Activated CD8-positive, alpha-beta memory T cell treated with anti-CD3 and anti-CD28 coated beads, Interleukin-2, amount 50 U/mL, for 4 hours (primary cell): ENCODE measurements at regions not wholly inside any gene's neighbourhood (a gene's known extent, or its start where the extent isn't known, plus 50 kb on each side); places are given as distances from the start of the nearest gene placed in this dataset.
"Not testable (repeated sequence)": the region's sequence is repeated elsewhere in the genome, so short reads cannot be mapped to it uniquely, and the experiment has no call there.

Experiments used
- DNase-seq: peaks from one replicate; pipeline ENCODE4 v3.0.0-alpha.2; 2020

GRCh38 chr4:147104768-147105167, 159.1 kb upstream of the TTC29 start:
- no peak for DNase-seq

DNA sequence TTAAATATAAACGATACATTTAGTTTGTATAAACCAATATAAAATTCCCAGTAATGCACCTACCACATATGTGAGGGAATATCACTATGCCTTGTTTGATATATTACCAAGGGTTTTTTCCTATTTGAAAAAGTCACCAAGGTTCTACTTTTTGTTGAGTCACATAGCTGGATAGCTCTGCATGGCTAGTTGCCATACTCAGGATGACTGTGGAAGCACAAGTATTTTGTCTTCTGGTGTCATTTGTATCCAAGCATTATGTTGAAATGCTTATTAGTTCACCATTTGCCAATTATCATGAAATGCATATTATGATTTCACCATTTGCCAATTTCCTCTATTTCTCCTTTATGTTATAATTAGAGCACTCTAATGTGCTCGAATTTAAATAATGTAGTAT, 162.7 kb upstream of the TTC29 start:
- no peak for DNase-seq

DNA sequence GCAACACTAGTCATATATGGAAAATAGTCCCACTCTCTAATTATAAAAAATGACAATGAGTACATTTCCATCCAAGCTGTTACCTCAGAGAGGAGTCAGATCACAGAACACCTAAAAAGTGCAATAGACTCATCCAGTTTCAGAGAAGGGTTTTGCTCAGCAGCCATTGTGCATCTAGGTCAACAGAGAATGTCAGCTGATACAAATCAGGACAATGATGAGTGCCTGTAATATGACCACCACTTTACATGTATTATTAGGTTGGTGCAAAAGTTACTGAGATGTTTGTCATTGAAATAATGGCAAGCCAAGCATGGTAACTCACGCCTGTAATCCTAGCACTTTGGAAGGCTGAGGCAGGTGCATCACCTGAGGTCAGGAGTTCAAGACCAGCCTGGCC, 164.1 kb upstream of the TTC29 start:
- DNase-seq, result no peak

GRCh38 chr4:147110473-147111367, 165.1 kb upstream of the TTC29 start:
- no peak for DNase-seq

DNA sequence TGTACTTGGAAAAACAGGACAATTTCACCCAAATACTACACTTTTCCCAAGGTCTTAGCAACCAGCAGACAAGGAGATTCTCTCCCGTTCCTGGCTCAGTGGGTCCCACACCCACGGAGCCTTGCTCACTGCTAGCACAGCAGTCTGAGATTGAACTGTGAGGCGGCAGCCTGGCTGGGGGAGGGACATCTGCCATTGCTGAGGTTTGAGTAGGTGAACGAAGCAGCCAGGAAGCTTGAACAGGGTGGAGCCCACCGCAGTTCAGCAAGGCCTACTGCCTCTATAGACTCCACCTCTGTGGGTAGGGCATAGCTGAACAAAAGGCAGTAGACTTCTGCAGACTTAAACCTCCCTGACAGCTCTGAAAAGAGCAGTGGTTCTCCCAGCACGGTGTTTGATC, 166.5 kb upstream of the TTC29 start:
- not testable (repeated sequence) for DNase-seq

DNA sequence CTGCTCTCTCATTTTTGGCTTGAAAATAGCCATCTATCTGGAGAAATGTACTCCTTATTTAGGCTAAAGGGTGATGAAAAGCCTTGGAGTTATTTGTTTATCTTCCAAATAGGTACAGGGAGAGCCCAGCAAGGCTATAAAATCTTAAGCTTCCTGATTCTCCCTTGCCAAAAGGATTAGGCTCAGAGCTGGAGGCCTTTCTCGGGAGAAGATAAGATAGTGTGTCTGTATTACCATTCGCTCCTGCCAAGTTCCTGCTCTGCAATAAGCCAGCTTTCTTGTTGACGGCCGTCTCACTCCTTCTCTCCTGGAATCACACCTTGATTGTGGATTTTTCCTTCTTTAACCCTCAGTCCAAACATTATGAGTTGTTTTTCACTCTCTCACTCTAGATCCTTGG, 171.8 kb upstream of the TTC29 start:
- no peak for DNase-seq

DNA sequence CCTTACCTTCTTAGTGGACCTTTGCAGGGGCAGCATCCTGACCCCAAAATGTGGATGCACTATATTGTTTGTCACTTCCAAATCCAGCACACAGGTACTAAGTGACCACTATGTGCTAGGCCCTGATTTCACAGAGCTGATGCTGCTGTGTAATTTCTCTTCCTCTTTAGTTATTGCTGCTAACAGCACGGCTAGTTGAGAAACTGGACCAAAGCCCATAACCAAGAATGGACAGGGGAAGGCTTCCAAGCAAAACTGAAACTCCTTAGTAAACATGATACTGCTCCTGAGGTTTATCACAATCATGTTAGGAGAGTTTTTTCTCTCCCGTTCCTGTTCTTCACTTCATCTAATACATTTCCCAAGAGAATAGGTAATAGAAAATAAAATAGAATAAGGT, 172.9 kb upstream of the TTC29 start:
- DNase-seq, result no peak

DNA sequence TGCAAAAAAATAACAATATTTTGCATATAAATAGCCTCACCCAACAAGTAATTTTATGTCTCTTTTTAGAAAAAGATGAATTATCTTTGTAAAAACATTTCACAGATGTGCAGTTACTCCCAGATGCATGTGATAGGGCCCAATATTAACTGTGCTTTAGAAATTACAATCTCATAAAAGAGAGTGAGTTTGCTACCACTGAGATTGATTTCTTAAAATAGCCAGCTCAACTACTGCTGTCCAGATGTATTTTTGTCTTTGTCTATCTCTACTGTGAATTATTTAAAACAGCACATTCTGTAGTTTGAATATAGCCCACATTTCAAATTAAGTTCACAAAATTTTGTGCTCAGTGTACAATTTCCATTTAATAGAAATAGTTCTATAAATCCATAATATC, 177.0 kb upstream of the TTC29 start:
- no peak for DNase-seq

- DNase-seq, result no peak
Observed at GRCh38 chr4:147123146-147123545, 177.5 kb upstream of the TTC29 start.

- DNase-seq, result no peak
Observed at GRCh38 chr4:147128787-147129186, 183.1 kb upstream of the TTC29 start.

DNA sequence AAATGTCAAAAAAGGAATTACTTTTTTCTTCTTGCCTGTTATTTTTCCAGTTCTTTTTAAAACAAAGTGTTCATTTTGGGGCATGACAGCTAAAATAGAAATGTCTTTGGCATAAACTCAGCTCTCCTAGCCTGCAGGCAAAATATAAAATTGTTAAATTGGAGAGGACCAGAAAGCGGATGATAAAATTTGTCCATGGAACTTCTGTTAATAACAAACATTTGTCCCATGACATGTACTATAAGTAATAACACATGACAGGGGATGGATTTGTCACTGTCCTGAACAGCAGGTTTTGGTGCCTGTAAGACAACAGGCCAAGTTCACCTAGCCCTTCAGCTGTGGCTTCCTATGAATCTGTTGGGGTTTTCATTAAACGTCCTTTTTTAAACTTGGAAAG, 184.0 kb upstream of the TTC29 start:
- no peak for DNase-seq

- DNase-seq, result no peak
Observed at GRCh38 chr4:147134536-147135210, 189.0 kb upstream of the TTC29 start.

GRCh38 chr4:147136310-147136709, 190.6 kb upstream of the TTC29 start:
- no peak for DNase-seq

GRCh38 chr4:147136751-147137150, 191.1 kb upstream of the TTC29 start:
- no peak for DNase-seq

GRCh38 chr4:147137280-147137679, 191.6 kb upstream of the TTC29 start:
- no peak for DNase-seq

DNA sequence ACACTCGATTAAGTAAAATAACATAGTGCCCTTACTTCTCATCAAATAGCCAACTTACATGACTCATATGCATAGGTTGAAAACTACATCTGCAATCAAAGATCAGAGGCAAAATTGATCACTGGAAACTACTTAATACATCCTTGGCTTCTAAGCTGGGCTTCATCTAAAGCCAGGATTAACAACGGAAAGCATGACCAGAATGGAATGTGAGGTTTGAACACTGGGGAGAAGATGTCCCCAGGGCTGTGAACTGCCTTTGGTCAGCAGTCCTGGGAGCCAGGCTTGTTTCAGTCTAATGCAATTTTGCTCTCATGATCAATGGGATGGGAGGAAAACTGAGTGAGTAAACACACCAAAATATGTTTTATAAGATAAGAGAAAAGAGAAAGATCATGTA, 192.5 kb upstream of the TTC29 start:
- no peak for DNase-seq

GRCh38 chr4:147139455-147140198, 194.0 kb upstream of the TTC29 start:
- no peak for DNase-seq

DNA sequence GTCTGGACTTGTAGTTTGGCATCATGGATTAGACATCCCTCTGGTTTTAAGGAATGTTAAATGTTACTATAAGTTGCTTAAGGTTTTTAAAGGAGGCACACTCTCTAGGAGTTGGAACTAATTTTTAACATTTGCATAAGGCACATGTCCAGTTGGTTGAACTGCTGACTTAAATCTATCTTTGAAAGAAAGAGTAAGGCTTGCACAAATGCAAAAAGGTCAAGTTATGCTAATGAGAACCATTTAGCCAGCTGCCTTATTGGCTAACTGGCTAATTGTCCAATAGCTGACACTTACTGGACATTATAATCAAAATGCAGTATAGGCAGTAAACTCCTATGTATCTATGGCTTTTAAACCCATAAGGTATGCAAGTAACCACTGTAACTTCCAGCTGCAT, 206.1 kb upstream of the TTC29 start:
- no peak for DNase-seq

- no peak for DNase-seq
Observed at GRCh38 chr4:147157860-147158701, 212.4 kb upstream of the TTC29 start.

DNA sequence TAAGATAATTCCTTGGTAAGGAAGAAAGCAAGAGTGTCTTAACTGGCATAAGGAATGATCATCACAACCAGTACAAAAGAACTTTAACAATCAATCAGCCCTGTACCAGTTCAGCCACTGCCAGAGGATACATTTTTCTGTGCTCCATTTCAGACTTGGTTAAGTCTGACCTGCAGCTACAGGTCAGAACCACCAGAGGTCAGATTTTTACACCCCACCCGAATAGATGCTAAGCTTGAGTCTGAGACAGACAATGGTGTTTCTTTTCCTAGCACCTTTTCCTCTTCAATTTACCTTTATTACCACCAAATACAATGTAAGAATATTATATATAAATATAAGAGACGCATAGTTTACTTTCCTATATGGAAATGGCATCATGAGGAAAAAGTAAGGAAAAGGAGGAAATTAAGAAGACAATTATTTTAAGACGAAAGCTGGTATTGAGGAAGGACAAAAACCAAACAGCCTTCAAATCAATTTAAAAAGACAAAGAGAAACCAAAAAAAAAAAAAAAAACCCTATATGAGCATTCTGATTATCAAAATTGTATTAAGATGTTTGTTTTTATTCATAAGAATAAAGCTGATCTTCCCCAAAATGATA, 215.3 kb upstream of the TTC29 start:
- DNase-seq, result no peak

DNA sequence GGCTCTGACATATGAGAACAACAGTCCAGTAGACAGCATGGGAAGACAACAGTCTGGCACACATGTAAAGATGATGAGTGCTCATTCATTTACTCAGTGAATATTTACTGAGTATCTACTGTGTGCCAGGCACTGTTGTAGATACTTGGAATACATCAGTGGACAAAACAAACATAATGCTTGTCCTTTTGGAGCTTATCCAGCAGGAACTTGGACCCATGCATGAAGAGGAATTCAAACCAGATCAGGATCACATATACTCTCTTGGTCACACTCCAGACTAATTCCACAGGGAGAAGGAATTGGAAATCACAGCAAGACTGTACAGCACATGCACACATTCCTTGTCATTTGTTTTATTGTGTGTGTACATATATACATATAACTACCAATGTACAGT, 217.6 kb upstream of the TTC29 start:
- DNase-seq, result no peak

DNA sequence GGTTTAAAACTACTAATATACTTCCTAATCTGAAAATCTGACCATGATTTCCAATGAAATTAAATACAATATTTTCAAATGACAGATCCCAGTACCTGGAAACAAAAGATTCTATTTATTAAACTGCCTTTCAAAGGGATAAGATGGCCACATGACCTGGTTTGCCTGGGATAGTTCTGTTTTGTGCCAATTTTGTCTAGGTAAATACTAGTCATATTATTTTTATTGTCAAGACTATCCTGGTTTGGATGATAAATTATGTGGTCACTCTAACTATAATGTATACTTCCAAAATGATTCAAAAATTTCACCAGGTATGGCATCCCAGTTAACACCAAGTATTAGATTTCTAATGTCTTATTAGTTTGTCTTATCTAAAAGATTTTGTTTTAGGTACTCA, 222.5 kb upstream of the TTC29 start:
- not testable (repeated sequence) for DNase-seq
